H1 (cell line): ENCODE measurements at regions not wholly inside any gene's neighbourhood (a gene's known extent, or its start where the extent isn't known, plus 50 kb on each side); places are given as distances from the start of the nearest gene placed in this dataset.

Source experiments
- CTCF ChIA-PET: fragments of 300-600 bp; sonication (Branson Sonifier 250); formaldehyde crosslinking; loops from one replicate; lab custom pipeline; 2021; ENCODE audit not compliant: partially characterized antibody; lab: Charles Lee
- POLR2A ChIA-PET: fragments of 300-600 bp; sonication (Branson Sonifier 250); formaldehyde crosslinking; loops from one replicate; lab custom pipeline; 2021; ENCODE audit warnings: inconsistent platforms; ENCODE audit not compliant: partially characterized antibody; lab: Charles Lee
- DNase-seq, 2 experiments: peaks; one replicate each; pipeline versions ENCODE4 v3.0.0 to v3.0.0-alpha.2; 2010 to 2022; ENCODE audit warnings: low spot score in 2 of 2, low read depth in 1 of 2, mixed read lengths in 1 of 2
- FAIRE-seq: peaks from 2 replicates; lab custom pipeline; 2011; peaks lifted over from hg19 to GRCh38; lab: Jason Lieb, UNC
- H2AFZ ChIP-seq: 2 replicates; pipeline ENCODE4 v1.8.1; 2012; ENCODE audit warnings: low read length, inconsistent platforms
- H2AK5ac ChIP-seq: 2 replicates; pipeline ENCODE4 v1.6.1; 2013; ENCODE audit warnings: low read depth, low read length
- H2BK120ac ChIP-seq: replicated peaks from 2 replicates; pipeline ENCODE3; 2013; ENCODE audit warnings: low read depth, low read length, inconsistent platforms
- H2BK12ac ChIP-seq: 2 replicates; pipeline ENCODE4 v1.6.1; 2013; ENCODE audit warnings: low read depth, low read length
- H2BK15ac ChIP-seq: 2 replicates; pipeline ENCODE4 v1.6.1; 2013; ENCODE audit warnings: low read length
- H2BK20ac ChIP-seq: 2 replicates; pipeline ENCODE4 v1.6.1; 2013; ENCODE audit warnings: low read length
- H2BK5ac ChIP-seq: 2 replicates; pipeline ENCODE4 v1.6.1; 2013; ENCODE audit warnings: low read depth, low read length
- H3K14ac ChIP-seq: 2 replicates; pipeline ENCODE4 v1.6.1; 2013; ENCODE audit warnings: inconsistent platforms; ENCODE audit not compliant: insufficient read length
- H3K18ac ChIP-seq: 2 replicates; pipeline ENCODE4 v1.6.1; 2013; ENCODE audit warnings: low read length; ENCODE audit errors: extremely low read depth
- H3K23ac ChIP-seq: 2 replicates; pipeline ENCODE4 v1.6.1; 2013; ENCODE audit warnings: inconsistent platforms; ENCODE audit not compliant: insufficient read length
- H3K23me2 ChIP-seq: 2 replicates; pipeline ENCODE4 v1.6.1; 2013; ENCODE audit warnings: low read depth, low read length
- H3K27ac ChIP-seq: 2 replicates; pipeline ENCODE4 v1.6.1; 2011; ENCODE audit warnings: low read depth, low read length, inconsistent platforms
- H3K27me3 ChIP-seq, 4 experiments: replicated peaks in 1 of 4; 1 replicate in 1 of 4; 2 replicates in 3 of 4; pipeline versions ENCODE4 v1.6.1 to v1.8.1; 2011 to 2013; ENCODE audit warnings: low read length in 3 of 4, mild to moderate bottlenecking in 3 of 4, inconsistent platforms in 2 of 4, mixed read lengths in 2 of 4, moderate library complexity in 1 of 4; ENCODE audit not compliant: control insufficient read depth in 3 of 4, insufficient read depth in 3 of 4; ENCODE audit errors: extremely low read depth in 1 of 4
- H3K36me3 ChIP-seq, 4 experiments: 2 replicates each; pipeline versions ENCODE4 v1.6.1 to v1.8.1; 2011 to 2013; ENCODE audit warnings: mild to moderate bottlenecking in 4 of 4, low read length in 3 of 4, moderate library complexity in 2 of 4, control low read depth in 1 of 4, inconsistent platforms in 1 of 4; ENCODE audit not compliant: insufficient read depth in 4 of 4, control insufficient read depth in 2 of 4
- H3K4ac ChIP-seq: replicated peaks from 2 replicates; pipeline ENCODE3; 2013; ENCODE audit warnings: low read length, low read depth, mixed read lengths, inconsistent platforms; ENCODE audit not compliant: insufficient read length
- H3K4me1 ChIP-seq, 4 experiments: replicated peaks in 1 of 4; 1 replicate in 1 of 4; 2 replicates in 3 of 4; pipeline versions ENCODE4 v1.6.1 to v1.8.1; 2011 to 2013; ENCODE audit warnings: low read length in 3 of 4, inconsistent platforms in 2 of 4, mixed read lengths in 1 of 4; ENCODE audit not compliant: insufficient read depth in 4 of 4, control insufficient read depth in 3 of 4
- H3K4me2 ChIP-seq, 2 experiments: 2 replicates each; pipeline versions ENCODE4 v1.6.1 to v1.8.1; 2011 to 2013; ENCODE audit warnings: low read depth in 2 of 2, low read length in 2 of 2, control low read depth in 1 of 2, inconsistent platforms in 1 of 2, mild to moderate bottlenecking in 1 of 2; ENCODE audit not compliant: insufficient read depth in 1 of 2
- H3K4me3 ChIP-seq, 4 experiments: fragments of 200-600, 300-600 bp in 1 of 4; sonication (generic), shearing (Covaris generic), sonication (Bioruptor Twin) in 1 of 4; 2 replicates each; pipeline versions ENCODE4 v1.5.1 to v1.8.1; 2011 to 2016; ENCODE audit warnings: low read length in 4 of 4, low read depth in 3 of 4, control low read depth in 2 of 4, inconsistent platforms in 2 of 4, mild to moderate bottlenecking in 2 of 4, mixed read lengths in 1 of 4, moderate library complexity in 1 of 4; ENCODE audit not compliant: insufficient read depth in 2 of 4; ENCODE audit errors: extremely low read depth in 1 of 4
- H3K56ac ChIP-seq: replicated peaks from 2 replicates; pipeline ENCODE3; 2013; ENCODE audit warnings: low read depth, mild to moderate bottlenecking, mixed read lengths, low read length, inconsistent platforms; ENCODE audit not compliant: insufficient read length
- H3K79me1 ChIP-seq: 2 replicates; pipeline ENCODE4 v1.6.1; 2013; ENCODE audit warnings: low read depth, low read length, control low read depth
- H3K79me2 ChIP-seq, 2 experiments: 2 replicates each; pipeline versions ENCODE4 v1.6.1 to v1.8.1; 2012 to 2013; ENCODE audit warnings: low read length in 2 of 2, mild to moderate bottlenecking in 2 of 2, inconsistent platforms in 1 of 2; ENCODE audit not compliant: insufficient read depth in 2 of 2, control insufficient read depth in 1 of 2
- H3K9ac ChIP-seq, 4 experiments: replicated peaks in 1 of 4; 1 replicate in 1 of 4; 2 replicates in 3 of 4; pipeline versions ENCODE4 v1.6.1 to v1.8.1; 2011 to 2013; ENCODE audit warnings: low read depth in 3 of 4, low read length in 3 of 4, control low read depth in 2 of 4, mild to moderate bottlenecking in 2 of 4, moderate library complexity in 2 of 4, inconsistent platforms in 1 of 4; ENCODE audit errors: extremely low read depth in 1 of 4
- H3K9me3 ChIP-seq, 2 experiments: 2 replicates each; pipeline versions ENCODE4 v1.6.1 to v1.8.1; 2012 to 2013; ENCODE audit warnings: mild to moderate bottlenecking in 2 of 2, moderate library complexity in 2 of 2, control low read depth in 1 of 2, inconsistent platforms in 1 of 2, low read depth in 1 of 2, low read length in 1 of 2, mixed read lengths in 1 of 2; ENCODE audit not compliant: insufficient read depth in 2 of 2
- H4K20me1 ChIP-seq, 2 experiments: replicated peaks in 1 of 2; 2 replicates each; pipeline versions ENCODE3 to v1.8.1; 2011 to 2013; ENCODE audit warnings: inconsistent platforms in 2 of 2, low read length in 2 of 2, mild to moderate bottlenecking in 1 of 2; ENCODE audit not compliant: insufficient read depth in 2 of 2, control insufficient read depth in 1 of 2
- H4K5ac ChIP-seq: 2 replicates; pipeline ENCODE4 v1.6.1; 2013; ENCODE audit warnings: low read length, low read depth, mixed read lengths, inconsistent platforms; ENCODE audit not compliant: insufficient read length
- H4K8ac ChIP-seq: 2 replicates; pipeline ENCODE4 v1.8.0; 2013; ENCODE audit warnings: mild to moderate bottlenecking, moderate library complexity, low read length, inconsistent platforms; ENCODE audit not compliant: insufficient read depth; ENCODE audit errors: extremely low read depth
- H4K91ac ChIP-seq: replicated peaks from 2 replicates; pipeline ENCODE3; 2013; ENCODE audit warnings: low read length, mixed read lengths, inconsistent platforms; ENCODE audit not compliant: insufficient read length
- BACH1 ChIP-seq: IDR thresholded peaks from 2 replicates; pipeline ENCODE4 v1.6.1; 2012; ENCODE audit warnings: low read length, improper control_type of control experiment
- RAD21 ChIP-seq, 2 experiments: IDR thresholded peaks in 1 of 2; conservative IDR thresholded peaks in 1 of 2; 2 replicates each; pipeline ENCODE4 v1.6.1; 2011; ENCODE audit warnings: low read depth in 2 of 2, low read length in 2 of 2, improper control_type of control experiment in 1 of 2, inconsistent platforms in 1 of 2, mild to moderate bottlenecking in 1 of 2, moderate library complexity in 1 of 2
- RNF2 ChIP-seq: fragments of 200-900, 300-1000 bp; sonication (generic); IDR thresholded peaks from 2 replicates; pipeline ENCODE4 v1.7.1; 2016; ENCODE audit warnings: borderline replicate concordance, low read depth, mild to moderate bottlenecking, antibody characterized with exemption, low read length; ENCODE audit not compliant: poor library complexity, severe bottlenecking; ENCODE audit errors: missing control alignments
- WGBS, 2 experiments: shearing (Covaris generic) in 1 of 2; methylation state at CpG; one replicate each; pipeline versions ENCODE4 v1.1.6 to v1.1.7; 2013 to 2015; ENCODE audit warnings: low lambda C conversion rate in 2 of 2, mixed read lengths in 2 of 2, inconsistent platforms in 1 of 2, low coverage in 1 of 2, missing lambda C conversion rate in 1 of 2; ENCODE audit not compliant: insufficient replicate concordance in 2 of 2, insufficient coverage in 1 of 2, insufficient read length in 1 of 2; ENCODE audit errors: extremely low coverage in 1 of 2, missing lambda C conversion rate in 1 of 2; 5-methylcytosine and 5-hydroxymethylcytosine counted together
- TF ChIP-seq, protein P1 (sequence below): IDR thresholded peaks from 2 replicates; pipeline ENCODE4 v1.6.1; 2012; ENCODE audit warnings: inconsistent platforms

DNA sequence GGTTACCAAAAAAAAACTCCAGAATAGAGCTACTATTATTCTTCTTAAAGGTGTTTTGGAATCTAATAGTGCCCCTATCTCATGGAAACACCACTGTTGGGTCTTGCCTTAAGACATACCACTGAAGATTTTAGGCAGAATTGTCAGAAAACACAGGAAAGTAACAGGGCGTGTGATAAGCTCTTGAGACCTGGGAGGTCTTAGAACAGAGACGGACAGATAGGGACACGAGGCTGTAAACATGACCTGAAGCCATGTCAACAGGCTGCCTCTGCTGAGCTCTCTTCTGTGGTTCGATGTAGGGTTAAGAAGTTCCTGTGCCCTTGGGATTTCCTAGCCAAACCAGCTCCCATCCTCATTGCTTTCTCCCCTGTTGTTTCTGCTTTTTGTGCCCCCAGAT lies 69.3 kb downstream of the CTSL start:
- no peak overlapping the region for H4K91ac ChIP-seq
- no peak overlapping the region for H3K4me3 ChIP-seq
- TF ChIP-seq BACH1 (no peak), RNF2 (no peak), RAD21 (IDR thresholded peaks at IDR 0.05 in 1 of 2, conservative IDR thresholded peaks at IDR 0.05 in 1 of 2; ENCODE audit: low read depth in 2 of 2, low read length in 2 of 2) (no peak)
- TF ChIP-seq, protein P1, sequence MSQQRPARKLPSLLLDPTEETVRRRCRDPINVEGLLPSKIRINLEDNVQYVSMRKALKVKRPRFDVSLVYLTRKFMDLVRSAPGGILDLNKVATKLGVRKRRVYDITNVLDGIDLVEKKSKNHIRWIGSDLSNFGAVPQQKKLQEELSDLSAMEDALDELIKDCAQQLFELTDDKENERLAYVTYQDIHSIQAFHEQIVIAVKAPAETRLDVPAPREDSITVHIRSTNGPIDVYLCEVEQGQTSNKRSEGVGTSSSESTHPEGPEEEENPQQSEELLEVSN, result no peak
- H3K23ac ChIP-seq, result no peak overlapping the region
- no peak for DNase-seq
- no peak overlapping the region for H2AK5ac ChIP-seq
- H4K5ac ChIP-seq, result no peak overlapping the region
- no peak overlapping the region for H2AFZ ChIP-seq
- no peaks in the 10 kb centered on the region for H4K20me1 ChIP-seq
- H3K79me1 ChIP-seq, result no peaks in the 10 kb centered on the region
- no peaks in the 10 kb centered on the region for H3K27me3 ChIP-seq
- no peak overlapping the region for H2BK15ac ChIP-seq
- no peak overlapping the region for H2BK120ac ChIP-seq
- H3K79me2 ChIP-seq, result no peaks in the 10 kb centered on the region
- no peak overlapping the region for H3K4ac ChIP-seq
- 65% methylated on average over 4 of the region's 4 CpGs; no CpG with 5 or more reads in 1 of the 2 experiments for WGBS, 2 experiments
- no peaks in the 10 kb centered on the region for H3K23me2 ChIP-seq
- no peaks in the 10 kb centered on the region for H3K4me1 ChIP-seq
- no peaks in the 10 kb centered on the region for H3K36me3 ChIP-seq
- H2BK12ac ChIP-seq, result no peak overlapping the region
- no peak for FAIRE-seq
- H4K8ac ChIP-seq, result no peak overlapping the region
- H3K27ac ChIP-seq, result no peak overlapping the region
- H2BK20ac ChIP-seq, result no peak overlapping the region
- no peak overlapping the region for H3K14ac ChIP-seq
- H3K18ac ChIP-seq, result no peak overlapping the region
- no peak overlapping the region for H3K56ac ChIP-seq
- no peaks in the 10 kb centered on the region for H3K9me3 ChIP-seq
- H3K9ac ChIP-seq, result no peak overlapping the region
- CTCF ChIA-PET, result interaction anchor here (0.6 to 1.5 kb wide), 5 partner anchors 10 to 114 kb away, joined by 3 to 6 read pairs (median 4); no protein-coding TSS in a partner anchor
- H2BK5ac ChIP-seq, result no peak overlapping the region
- POLR2A ChIA-PET, result no interaction called here
- H3K4me2 ChIP-seq, result no peak overlapping the region
